Upper lobe of left lung (tissue), 6 donors: ENCODE measurements at regions not wholly inside any gene's neighbourhood (a gene's known extent, or its start where the extent isn't known, plus 50 kb on each side); places are given as distances from the start of the nearest gene placed in this dataset.

ENCODE experiments used
- ATAC-seq, 2 donors: fragments of 200-7000 bp; cut with Tn5 transposase; one replicate each; pipeline ENCODE4 v1.9.1; 2022; ENCODE audit warnings: mild to moderate bottlenecking in 2 of 2, moderate library complexity in 2 of 2; ENCODE audit not compliant: low FRiP score in 2 of 2
- DNase-seq, 2 donors: peaks; one replicate each; pipeline ENCODE4 v3.0.0-alpha.2; 2019 to 2020
- H3K27ac ChIP-seq, 4 donors: fragments of 200-600 bp; sonication (generic); one replicate each; pipeline ENCODE4 v1.5.1; 2016 to 2019
- H3K27me3 ChIP-seq, 4 donors: fragments of 200-600 bp; sonication (generic); one replicate each; pipeline ENCODE4 v1.5.1; 2017 to 2019
- H3K36me3 ChIP-seq, 4 donors: fragments of 200-600 bp; sonication (generic); one replicate each; pipeline ENCODE4 v1.5.1; 2016 to 2019
- H3K4me1 ChIP-seq, 4 donors: fragments of 200-600 bp; sonication (generic); one replicate each; pipeline ENCODE4 v1.5.1; 2018 to 2019
- H3K4me3 ChIP-seq, 4 donors: fragments of 200-600 bp; sonication (generic); one replicate each; pipeline ENCODE4 v1.5.1; 2017 to 2019; ENCODE audit warnings: mild to moderate bottlenecking in 2 of 4, moderate library complexity in 1 of 4
- H3K9me3 ChIP-seq, 4 donors: fragments of 200-600 bp; sonication (generic); one replicate each; pipeline ENCODE4 v1.5.1; 2018 to 2019
- EP300 ChIP-seq, 4 donors: sonication (generic); formaldehyde crosslinking; IDR thresholded peaks; one replicate each; pipeline ENCODE4 v1.5.1; 2017; ENCODE audit warnings: antibody characterized with exemption in 4 of 4, control low read depth in 2 of 4
- POLR2A ChIP-seq, 4 donors: fragments of 450-650 bp; IDR thresholded peaks; one replicate each; pipeline ENCODE4 v1.5.1; 2016 to 2017; ENCODE audit warnings: antibody characterized with exemption in 4 of 4, mild to moderate bottlenecking in 2 of 4
- POLR2AphosphoS5 ChIP-seq, 2 donors: sonication (generic); formaldehyde crosslinking; IDR thresholded peaks; one replicate each; pipeline ENCODE4 v1.5.1; 2017; ENCODE audit warnings: antibody characterized with exemption in 2 of 2
- WGBS, 2 donors: methylation state at CpG; one replicate each; pipeline ENCODE4 v1.1.5; 2017 to 2018; 5-methylcytosine and 5-hydroxymethylcytosine counted together
- TF ChIP-seq, protein P1 (sequence below), 6 experiments: fragments of 450-650 bp in 4 of 6; fragments of 200-600 bp in 2 of 6; sonication (generic) in 2 of 6; IDR thresholded peaks; one replicate each; pipeline ENCODE4 v1.5.1; 2016 to 2019; ENCODE audit warnings: antibody characterized with exemption in 6 of 6
- donor health status: DM: no; HTN: no; CAD: no; lungs with moderate emphysema.
- donor health status: DM: no; HTN: yes; CAD: no; lungs with severe emphysema.

DNA sequence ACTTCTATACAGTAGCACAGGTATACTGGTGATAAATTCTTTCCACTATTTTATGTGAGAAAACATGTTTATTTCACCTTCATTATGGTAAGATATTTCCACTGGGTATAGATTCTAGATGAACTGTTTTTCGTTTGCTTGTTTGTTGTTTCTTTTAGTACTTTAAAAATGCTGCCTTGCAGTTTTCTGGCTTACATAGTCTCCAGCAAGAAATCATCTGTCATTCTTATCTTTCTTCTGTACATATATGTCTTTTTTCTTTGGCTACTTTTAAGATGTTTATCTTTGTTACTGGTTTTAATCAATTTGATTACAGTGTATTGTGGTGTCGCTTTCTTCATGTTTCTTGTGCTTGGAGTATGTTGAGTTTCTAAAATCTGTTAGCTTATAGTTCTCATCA is 333.3 kb upstream of the HTR2A start:
- H3K27ac ChIP-seq = no peak overlapping the region
- no peak overlapping the region for H3K4me3 ChIP-seq
- DNase-seq (no peak), ATAC-seq (no peak)
- H3K4me1 ChIP-seq = no peaks in the 10 kb centered on the region
- peaks cover 0 to 3% (median 1%) of the 10 kb centered on the region in 4 donors for H3K9me3 ChIP-seq
- no peaks in the 10 kb centered on the region for H3K36me3 ChIP-seq
- TF ChIP-seq POLR2AphosphoS5 (IDR thresholded peaks at IDR 0.05) (no peak), EP300 (IDR thresholded peaks at IDR 0.05) (no peak), POLR2A (IDR thresholded peaks at IDR 0.05) (no peak)
- TF ChIP-seq, protein P1, sequence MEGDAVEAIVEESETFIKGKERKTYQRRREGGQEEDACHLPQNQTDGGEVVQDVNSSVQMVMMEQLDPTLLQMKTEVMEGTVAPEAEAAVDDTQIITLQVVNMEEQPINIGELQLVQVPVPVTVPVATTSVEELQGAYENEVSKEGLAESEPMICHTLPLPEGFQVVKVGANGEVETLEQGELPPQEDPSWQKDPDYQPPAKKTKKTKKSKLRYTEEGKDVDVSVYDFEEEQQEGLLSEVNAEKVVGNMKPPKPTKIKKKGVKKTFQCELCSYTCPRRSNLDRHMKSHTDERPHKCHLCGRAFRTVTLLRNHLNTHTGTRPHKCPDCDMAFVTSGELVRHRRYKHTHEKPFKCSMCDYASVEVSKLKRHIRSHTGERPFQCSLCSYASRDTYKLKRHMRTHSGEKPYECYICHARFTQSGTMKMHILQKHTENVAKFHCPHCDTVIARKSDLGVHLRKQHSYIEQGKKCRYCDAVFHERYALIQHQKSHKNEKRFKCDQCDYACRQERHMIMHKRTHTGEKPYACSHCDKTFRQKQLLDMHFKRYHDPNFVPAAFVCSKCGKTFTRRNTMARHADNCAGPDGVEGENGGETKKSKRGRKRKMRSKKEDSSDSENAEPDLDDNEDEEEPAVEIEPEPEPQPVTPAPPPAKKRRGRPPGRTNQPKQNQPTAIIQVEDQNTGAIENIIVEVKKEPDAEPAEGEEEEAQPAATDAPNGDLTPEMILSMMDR (IDR thresholded peaks at IDR 0.05) = no peak
- H3K27me3 ChIP-seq = no peaks in the 10 kb centered on the region
- 68 to 76% methylated on average over 2 of the region's 2 CpGs for WGBS, 2 donors

DNA sequence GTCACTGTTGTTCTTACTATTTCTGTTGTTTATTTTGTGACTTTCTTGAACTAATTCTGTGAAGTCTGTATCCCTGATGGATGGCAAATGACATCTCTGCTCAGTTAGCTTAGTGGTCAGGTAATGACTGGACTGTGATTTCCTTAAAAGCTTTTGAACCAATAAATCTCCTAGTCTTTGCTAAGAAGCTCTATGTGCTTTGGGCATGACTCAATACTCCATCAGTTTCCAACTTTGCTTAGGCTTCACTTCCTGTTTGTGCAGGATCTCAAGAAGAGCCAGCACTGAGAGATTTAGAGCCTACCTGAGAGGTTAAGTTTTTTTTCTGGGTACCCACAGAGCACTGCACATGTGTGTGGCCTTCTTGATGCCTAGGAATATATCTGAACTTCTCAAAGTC is 329.7 kb upstream of the HTR2A start:
- Histone ChIP-seq H3K9me3 (peaks cover 0 to 3% (median 1%) of the 10 kb centered on the region in 4 donors), H3K27ac (no peak overlapping the region), H3K4me1 (no peaks in the 10 kb centered on the region), H3K36me3 (no peaks in the 10 kb centered on the region), H3K27me3 (no peaks in the 10 kb centered on the region), H3K4me3 (no peak overlapping the region)
- ATAC-seq (no peak), DNase-seq (no peak)
- TF ChIP-seq POLR2A (IDR thresholded peaks at IDR 0.05) = no peak
- no peak for TF ChIP-seq POLR2AphosphoS5 (IDR thresholded peaks at IDR 0.05)
- TF ChIP-seq EP300 (IDR thresholded peaks at IDR 0.05) = no peak
- TF ChIP-seq, protein P1 (IDR thresholded peaks at IDR 0.05) = no peak

GRCh38 chr13:47220453-47221140 is 323.7 kb upstream of the HTR2A start:
- DNase-seq (no peak), ATAC-seq (no peak)
- no peaks in the 10 kb centered on the region for H3K4me1 ChIP-seq
- H3K9me3 ChIP-seq = no peaks in the 10 kb centered on the region
- H3K36me3 ChIP-seq = no peaks in the 10 kb centered on the region
- no peak overlapping the region for H3K27ac ChIP-seq
- TF ChIP-seq POLR2AphosphoS5 (IDR thresholded peaks at IDR 0.05) = no peak
- no peak for TF ChIP-seq EP300 (IDR thresholded peaks at IDR 0.05)
- TF ChIP-seq, protein P1 (IDR thresholded peaks at IDR 0.05) = no peak
- no peak for TF ChIP-seq POLR2A (IDR thresholded peaks at IDR 0.05)
- no peaks in the 10 kb centered on the region for H3K27me3 ChIP-seq
- WGBS, 2 donors = 75 to 78% methylated on average over 3 of the region's 3 CpGs
- no peak overlapping the region for H3K4me3 ChIP-seq

DNA sequence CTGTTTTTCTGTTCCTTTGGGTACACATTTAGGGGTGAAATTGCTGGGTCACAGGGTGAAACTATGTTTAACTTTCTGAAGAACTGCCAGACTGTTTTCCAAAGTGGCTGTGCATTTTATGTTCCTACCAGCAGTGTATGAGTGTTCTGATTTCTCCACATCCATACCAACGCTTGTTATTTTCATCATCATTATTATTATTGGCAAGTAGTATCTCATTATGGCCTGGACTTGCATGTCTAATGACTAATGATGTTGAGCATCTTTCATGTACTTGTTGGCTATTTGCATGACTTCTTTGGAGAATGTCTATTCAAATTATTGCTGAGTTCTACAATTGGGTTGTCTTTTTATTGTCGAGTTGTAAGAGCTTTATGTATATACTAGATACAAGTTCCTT is 321.8 kb upstream of the HTR2A start:
- Histone ChIP-seq H3K36me3 (no peaks in the 10 kb centered on the region), H3K4me1 (no peaks in the 10 kb centered on the region), H3K27ac (no peak overlapping the region), H3K27me3 (no peaks in the 10 kb centered on the region), H3K4me3 (no peak overlapping the region), H3K9me3 (no peaks in the 10 kb centered on the region)
- WGBS, 2 donors = 86 to 87% methylated on average over 2 of the region's 2 CpGs
- TF ChIP-seq EP300 (IDR thresholded peaks at IDR 0.05) (no peak), POLR2AphosphoS5 (IDR thresholded peaks at IDR 0.05) (no peak), POLR2A (IDR thresholded peaks at IDR 0.05) (no peak)
- TF ChIP-seq, protein P1 (IDR thresholded peaks at IDR 0.05) = no peak
- no peak for ATAC-seq
- no peak for DNase-seq

DNA sequence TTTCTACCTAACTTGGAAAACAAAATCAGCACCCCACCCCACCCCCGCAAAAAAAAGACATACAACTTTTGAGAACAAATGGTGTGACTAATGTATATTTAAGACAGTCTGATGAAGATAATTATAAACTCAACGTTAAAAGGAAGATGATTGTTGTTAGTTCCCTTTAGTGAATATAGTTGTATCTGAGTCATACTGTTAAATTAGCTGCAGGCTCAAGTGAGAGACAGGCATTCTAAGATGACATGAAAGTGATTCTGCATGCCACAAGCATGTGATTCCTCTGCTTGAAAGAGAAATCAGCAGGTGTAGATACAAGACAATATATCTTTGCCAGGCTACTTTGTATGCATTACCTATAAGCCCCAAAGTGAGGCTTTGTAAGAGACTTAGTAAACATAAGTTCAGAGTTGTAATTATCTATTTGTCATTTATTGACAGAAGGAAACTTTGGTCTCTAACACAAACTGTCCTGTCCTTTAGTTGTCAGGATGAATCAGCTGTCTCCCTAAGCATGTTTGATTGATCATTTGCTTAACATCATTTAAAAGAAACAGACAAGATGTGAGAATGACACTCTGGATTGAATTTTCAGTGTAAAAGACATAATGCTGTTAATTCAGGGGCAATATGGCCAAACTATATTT is 319.4 kb upstream of the HTR2A start:
- Histone ChIP-seq H3K36me3 (no peaks in the 10 kb centered on the region), H3K4me3 (no peak overlapping the region), H3K27ac (no peak overlapping the region), H3K27me3 (no peaks in the 10 kb centered on the region), H3K9me3 (no peaks in the 10 kb centered on the region), H3K4me1 (no peaks in the 10 kb centered on the region)
- WGBS, 2 donors = 66 to 69% methylated on average over 2 of the region's 2 CpGs
- no peak for ATAC-seq
- TF ChIP-seq POLR2A (IDR thresholded peaks at IDR 0.05) = no peak
- no peak for TF ChIP-seq POLR2AphosphoS5 (IDR thresholded peaks at IDR 0.05)
- TF ChIP-seq, protein P1 (IDR thresholded peaks at IDR 0.05) = no peak
- no peak for TF ChIP-seq EP300 (IDR thresholded peaks at IDR 0.05)
- DNase-seq = no peak
